HG03066 (cell line): ENCODE measurements at regions not wholly inside any gene's neighbourhood (a gene's known extent, or its start where the extent isn't known, plus 50 kb on each side); places are given as distances from the start of the nearest gene placed in this dataset.
"Not testable (repeated sequence)": the region's sequence is repeated elsewhere in the genome, so short reads cannot be mapped to it uniquely, and the experiment has no call there.

ENCODE experiments used
- ATAC-seq: cut with Tn5 transposase; IDR thresholded peaks from one replicate; pipeline ENCODE4 v1.9.1; 2021; ENCODE audit warnings: low read depth; ENCODE audit not compliant: unreplicated experiment

GRCh38 chr5:92328584-92329259 lies 945.6 kb upstream of the ARRDC3 start:
- no peak for ATAC-seq

- no peak for ATAC-seq
Observed at GRCh38 chr5:92320446-92320845, 937.3 kb upstream of the ARRDC3 start.

- no peak for ATAC-seq
Observed at GRCh38 chr5:92313385-92313784, 930.3 kb upstream of the ARRDC3 start.

- no peak for ATAC-seq
Observed at GRCh38 chr5:92309336-92309991, 926.3 kb upstream of the ARRDC3 start.

- ATAC-seq: no peak
Observed at GRCh38 chr5:92308679-92309078, 925.6 kb upstream of the ARRDC3 start.

GRCh38 chr5:92302356-92302755 lies 919.2 kb upstream of the ARRDC3 start:
- ATAC-seq: not testable (repeated sequence)

- ATAC-seq: no peak
Observed at GRCh38 chr5:92283521-92283920, 900.4 kb upstream of the ARRDC3 start.

GRCh38 chr5:92271750-92272149 lies 888.6 kb upstream of the ARRDC3 start:
- not testable (repeated sequence) for ATAC-seq

GRCh38 chr5:92268343-92268742 lies 885.2 kb upstream of the ARRDC3 start:
- ATAC-seq: no peak

- ATAC-seq: no peak
Observed at GRCh38 chr5:92267830-92268229, 884.7 kb upstream of the ARRDC3 start.

- ATAC-seq: no peak
Observed at GRCh38 chr5:92265804-92266203, 882.7 kb upstream of the ARRDC3 start.

GRCh38 chr5:92255605-92256004 lies 872.5 kb upstream of the ARRDC3 start:
- not testable (repeated sequence) for ATAC-seq

- ATAC-seq: no peak
Observed at GRCh38 chr5:92248518-92248917, 865.4 kb upstream of the ARRDC3 start.

- no peak for ATAC-seq
Observed at GRCh38 chr5:92242170-92242569, 859.1 kb upstream of the ARRDC3 start.

GRCh38 chr5:92237896-92238295 lies 854.8 kb upstream of the ARRDC3 start:
- ATAC-seq: no peak

GRCh38 chr5:92222449-92222848 lies 839.3 kb upstream of the ARRDC3 start:
- ATAC-seq: no peak

GRCh38 chr5:92216852-92217251 lies 833.7 kb upstream of the ARRDC3 start:
- ATAC-seq: not testable (repeated sequence)

- ATAC-seq: no peak
Observed at GRCh38 chr5:92215116-92215515, 832.0 kb upstream of the ARRDC3 start.

GRCh38 chr5:92208265-92208664 lies 825.1 kb upstream of the ARRDC3 start:
- ATAC-seq: no peak

- ATAC-seq: no peak
Observed at GRCh38 chr5:92207151-92207550, 824.0 kb upstream of the ARRDC3 start.

GRCh38 chr5:92206681-92207080 lies 823.6 kb upstream of the ARRDC3 start:
- ATAC-seq: no peak

- ATAC-seq: not testable (repeated sequence)
Observed at GRCh38 chr5:92199035-92199434, 815.9 kb upstream of the ARRDC3 start.
